Nephron progenitor cell (in vitro differentiated cells): ENCODE measurements at regions not wholly inside any gene's neighbourhood (a gene's known extent, or its start where the extent isn't known, plus 50 kb on each side); places are given as distances from the start of the nearest gene placed in this dataset.

ENCODE experiments used
- DNase-seq: peaks from one replicate; pipeline ENCODE4 v3.0.0; 2021
- H3K27ac Mint-ChIP-seq: 2 replicates; pipeline ENCODE4 v1.8.0; 2021; ENCODE audit warnings: mild to moderate bottlenecking, moderate library complexity, mixed read lengths
- H3K27me3 Mint-ChIP-seq: 2 replicates; pipeline ENCODE4 v1.8.0; 2021; ENCODE audit warnings: mild to moderate bottlenecking, low read depth, mixed read lengths; ENCODE audit not compliant: poor library complexity
- H3K36me3 Mint-ChIP-seq: 2 replicates; pipeline ENCODE4 v1.8.0; 2021; ENCODE audit warnings: low read depth, mixed read lengths
- H3K4me1 Mint-ChIP-seq: 2 replicates; pipeline ENCODE4 v1.8.0; 2021; ENCODE audit warnings: mixed read lengths
- H3K4me3 Mint-ChIP-seq: 2 replicates; pipeline ENCODE4 v1.8.0; 2021; ENCODE audit warnings: mild to moderate bottlenecking, moderate library complexity, mixed read lengths
- H3K9me3 Mint-ChIP-seq: 2 replicates; pipeline ENCODE4 v1.8.0; 2021; ENCODE audit warnings: mild to moderate bottlenecking, moderate library complexity, mixed read lengths
- TF ChIP-seq, protein P1 (sequence below): fragments of 200-600 bp; sonication (generic); IDR thresholded peaks from 2 replicates; pipeline ENCODE4 v1.5.0; 2021; ENCODE audit warnings: antibody characterized with exemption

GRCh38 chrX:37904833-37905232, 57.5 kb upstream of the DYNLT3 start:
- TF ChIP-seq, protein P1, sequence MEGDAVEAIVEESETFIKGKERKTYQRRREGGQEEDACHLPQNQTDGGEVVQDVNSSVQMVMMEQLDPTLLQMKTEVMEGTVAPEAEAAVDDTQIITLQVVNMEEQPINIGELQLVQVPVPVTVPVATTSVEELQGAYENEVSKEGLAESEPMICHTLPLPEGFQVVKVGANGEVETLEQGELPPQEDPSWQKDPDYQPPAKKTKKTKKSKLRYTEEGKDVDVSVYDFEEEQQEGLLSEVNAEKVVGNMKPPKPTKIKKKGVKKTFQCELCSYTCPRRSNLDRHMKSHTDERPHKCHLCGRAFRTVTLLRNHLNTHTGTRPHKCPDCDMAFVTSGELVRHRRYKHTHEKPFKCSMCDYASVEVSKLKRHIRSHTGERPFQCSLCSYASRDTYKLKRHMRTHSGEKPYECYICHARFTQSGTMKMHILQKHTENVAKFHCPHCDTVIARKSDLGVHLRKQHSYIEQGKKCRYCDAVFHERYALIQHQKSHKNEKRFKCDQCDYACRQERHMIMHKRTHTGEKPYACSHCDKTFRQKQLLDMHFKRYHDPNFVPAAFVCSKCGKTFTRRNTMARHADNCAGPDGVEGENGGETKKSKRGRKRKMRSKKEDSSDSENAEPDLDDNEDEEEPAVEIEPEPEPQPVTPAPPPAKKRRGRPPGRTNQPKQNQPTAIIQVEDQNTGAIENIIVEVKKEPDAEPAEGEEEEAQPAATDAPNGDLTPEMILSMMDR: no peak
- Mint-ChIP-seq H3K4me3 (peak overlapping the region; percentile 23), H3K9me3 (peaks cover 32% of the 10 kb centered on the region), H3K27ac (no peak overlapping the region), H3K36me3 (no peaks in the 10 kb centered on the region), H3K4me1 (no peaks in the 10 kb centered on the region), H3K27me3 (peaks cover 10% of the 10 kb centered on the region)
- no peak for DNase-seq

GRCh38 chrX:37905436-37906147, 58.2 kb upstream of the DYNLT3 start:
- peaks cover 32% of the 10 kb centered on the region for H3K9me3 Mint-ChIP-seq
- TF ChIP-seq, protein P1: no peak
- peak; percentile 49 for DNase-seq
- no peak overlapping the region for H3K27ac Mint-ChIP-seq
- no peaks in the 10 kb centered on the region for H3K4me1 Mint-ChIP-seq
- H3K27me3 Mint-ChIP-seq: peaks cover 10% of the 10 kb centered on the region
- no peaks in the 10 kb centered on the region for H3K36me3 Mint-ChIP-seq
- peak overlapping the region; percentile 82 for H3K4me3 Mint-ChIP-seq

DNA sequence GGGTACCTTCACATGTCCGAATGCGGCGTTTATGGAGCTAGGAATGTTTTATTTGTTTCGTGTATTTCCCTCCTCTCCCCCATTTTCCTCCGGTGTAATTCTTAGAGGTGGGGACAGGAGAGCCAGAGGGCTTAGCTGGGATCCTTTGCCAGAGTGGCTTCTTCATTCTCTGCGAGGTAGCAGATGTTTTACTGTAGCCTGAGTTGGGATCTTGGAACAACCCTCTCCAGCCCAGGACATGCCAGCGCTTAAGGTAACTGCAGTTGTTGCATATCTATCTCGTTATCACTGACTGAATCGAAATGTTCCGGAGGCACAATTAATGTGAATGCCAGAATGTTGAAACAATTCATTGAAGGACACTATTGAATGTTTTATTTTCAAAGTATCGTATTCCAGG, 59.0 kb upstream of the DYNLT3 start:
- H3K27ac Mint-ChIP-seq: no peak overlapping the region
- H3K27me3 Mint-ChIP-seq: peaks cover 10% of the 10 kb centered on the region
- no peaks in the 10 kb centered on the region for H3K4me1 Mint-ChIP-seq
- H3K4me3 Mint-ChIP-seq: peak overlapping the region; percentile 82
- TF ChIP-seq, protein P1: no peak
- H3K9me3 Mint-ChIP-seq: peaks cover 35% of the 10 kb centered on the region
- no peaks in the 10 kb centered on the region for H3K36me3 Mint-ChIP-seq
- DNase-seq: no peak

DNA sequence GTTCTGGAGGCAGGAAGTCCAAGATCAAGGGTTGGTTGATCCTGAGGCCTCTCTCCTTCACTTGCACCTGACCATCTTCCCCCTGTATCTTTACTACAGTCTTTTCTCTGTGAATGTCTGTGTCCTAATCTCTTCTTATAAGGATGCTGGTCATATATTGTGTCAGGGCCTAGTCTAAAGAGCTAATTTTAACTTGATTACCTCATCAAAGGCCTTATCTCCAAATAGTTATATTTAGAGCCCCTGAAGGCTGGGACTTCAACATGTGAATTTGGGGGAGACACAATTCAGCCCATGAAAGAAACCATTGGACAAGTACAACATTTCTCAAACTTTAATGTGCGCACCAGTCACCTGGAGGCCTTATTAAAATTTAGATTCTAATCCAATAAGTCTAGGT, 62.8 kb upstream of the DYNLT3 start:
- TF ChIP-seq, protein P1: no peak
- DNase-seq: no peak
- peaks cover 26% of the 10 kb centered on the region for H3K9me3 Mint-ChIP-seq
- H3K4me1 Mint-ChIP-seq: no peaks in the 10 kb centered on the region
- H3K27me3 Mint-ChIP-seq: peaks cover 5% of the 10 kb centered on the region
- no peak overlapping the region for H3K27ac Mint-ChIP-seq
- H3K4me3 Mint-ChIP-seq: no peak overlapping the region
- no peaks in the 10 kb centered on the region for H3K36me3 Mint-ChIP-seq

DNA sequence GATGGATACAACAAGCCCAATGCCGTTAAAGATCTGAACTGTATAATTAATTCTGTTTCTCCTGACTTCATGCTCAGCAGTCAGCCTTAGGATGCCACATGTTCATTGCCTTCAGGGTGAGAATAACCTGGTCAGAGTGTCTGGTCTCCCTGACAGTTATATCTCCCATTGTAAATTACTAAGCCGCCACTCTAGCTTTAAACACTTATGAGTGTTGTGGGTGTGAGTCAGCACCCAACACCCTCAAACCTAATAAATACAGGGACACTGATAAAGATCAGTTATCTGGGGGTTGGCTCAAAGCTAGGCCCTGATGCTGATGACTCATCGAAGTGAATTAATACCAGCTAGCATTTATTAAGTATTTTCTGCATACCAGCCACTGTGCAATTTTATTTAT, 64.9 kb upstream of the DYNLT3 start:
- Mint-ChIP-seq H3K4me3 (no peak overlapping the region), H3K27me3 (no peaks in the 10 kb centered on the region), H3K4me1 (no peaks in the 10 kb centered on the region), H3K27ac (no peak overlapping the region), H3K36me3 (no peaks in the 10 kb centered on the region), H3K9me3 (peaks cover 20% of the 10 kb centered on the region)
- TF ChIP-seq, protein P1: no peak
- DNase-seq: no peak

GRCh38 chrX:37912777-37913176, 65.4 kb upstream of the DYNLT3 start:
- H3K27ac Mint-ChIP-seq: no peak overlapping the region
- no peak for DNase-seq
- no peaks in the 10 kb centered on the region for H3K27me3 Mint-ChIP-seq
- TF ChIP-seq, protein P1: no peak
- H3K9me3 Mint-ChIP-seq: peaks cover 22% of the 10 kb centered on the region
- H3K36me3 Mint-ChIP-seq: no peaks in the 10 kb centered on the region
- no peak overlapping the region for H3K4me3 Mint-ChIP-seq
- H3K4me1 Mint-ChIP-seq: no peaks in the 10 kb centered on the region
